T-helper 2 cell (primary cell): ENCODE measurements at regions not wholly inside any gene's neighbourhood (a gene's known extent, or its start where the extent isn't known, plus 50 kb on each side); places are given as distances from the start of the nearest gene placed in this dataset.
"Not testable (repeated sequence)": the region's sequence is repeated elsewhere in the genome, so short reads cannot be mapped to it uniquely, and the experiment has no call there.

Experiments
- DNase-seq, 5 experiments: peaks; one replicate each; pipeline versions ENCODE4 v3.0.0 to v3.0.0-alpha.2; 2012 to 2022

- peak in 1 of 5 experiments; percentile 19 for DNase-seq
Observed at GRCh38 chr15:31487811-31488436, 161.3 kb downstream of the KLF13 start.

GRCh38 chr15:31488437-31489204 is 162.0 kb downstream of the KLF13 start:
- DNase-seq = peak in 2 of 5 experiments; percentile 47 to 82

- DNase-seq = no peak
Observed at GRCh38 chr15:31489281-31489680, 162.6 kb downstream of the KLF13 start.

GRCh38 chr15:31489801-31490646 is 163.4 kb downstream of the KLF13 start:
- DNase-seq = peak in 3 of 5 experiments; percentile 20 to 62 (median 33)

GRCh38 chr15:31494786-31495185 is 168.2 kb downstream of the KLF13 start:
- DNase-seq = no peak

- DNase-seq = no peak
Observed at GRCh38 chr15:31495281-31495680, 168.6 kb downstream of the KLF13 start.

GRCh38 chr15:31497838-31498237 is 171.2 kb downstream of the KLF13 start:
- no peak for DNase-seq

- no peak for DNase-seq
Observed at GRCh38 chr15:31498329-31498728, 171.7 kb downstream of the KLF13 start.

- DNase-seq = no peak
Observed at GRCh38 chr15:31498756-31499155, 172.1 kb downstream of the KLF13 start.

- DNase-seq = no peak
Observed at GRCh38 chr15:31499236-31499952, 172.8 kb downstream of the KLF13 start.

- no peak for DNase-seq
Observed at GRCh38 chr15:31499953-31500765, 173.5 kb downstream of the KLF13 start.

- no peak for DNase-seq
Observed at GRCh38 chr15:31500766-31501449, 174.3 kb downstream of the KLF13 start.

GRCh38 chr15:31501536-31502157 is 175.0 kb downstream of the KLF13 start:
- no peak for DNase-seq

- no peak for DNase-seq
Observed at GRCh38 chr15:31502541-31503229, 176.1 kb downstream of the KLF13 start.

- DNase-seq = no peak
Observed at GRCh38 chr15:31503256-31503655, 176.6 kb downstream of the KLF13 start.

GRCh38 chr15:31503758-31504461 is 177.3 kb downstream of the KLF13 start:
- no peak for DNase-seq

GRCh38 chr15:31504462-31504839 is 177.8 kb downstream of the KLF13 start:
- DNase-seq = no peak

GRCh38 chr15:31507573-31507972 is 180.9 kb downstream of the KLF13 start:
- DNase-seq = not testable (repeated sequence)

GRCh38 chr15:31508656-31509055 is 182.0 kb downstream of the KLF13 start:
- DNase-seq = no peak
